K562 (cell line): ENCODE measurements at regions not wholly inside any gene's neighbourhood (a gene's known extent, or its start where the extent isn't known, plus 50 kb on each side); places are given as distances from the start of the nearest gene placed in this dataset.
"Not testable (repeated sequence)": the region's sequence is repeated elsewhere in the genome, so short reads cannot be mapped to it uniquely, and the experiment has no call there.

Source experiments
- ATAC-seq: fragments of 200-7000 bp; cut with Tn5 transposase; 3 replicates; pipeline ENCODE4 v1.9.1; 2020; ENCODE audit warnings: moderate library complexity
- BruUV-seq: library from RNA; stranded (reverse); fragments of 400-500 nt; replicated peaks from 2 replicates; lab custom pipeline; 2021; lab: Mats Ljungman, UMichigan
- CTCF ChIA-PET: fragments of 300-600 bp; formaldehyde crosslinking; extraction: SDS; loops from one replicate; lab custom pipeline; 2021; ENCODE audit warnings: low intra/inter-chr PET ratio; lab: Yijun Ruan, JAX
- POLR2A ChIA-PET: fragments of 300-600, 350-650 bp; sonication (Branson Sonifier 250); formaldehyde crosslinking; extraction: SDS; loops from one replicate; lab custom pipeline; 2021; ENCODE audit warnings: antibody characterized with exemption, inconsistent platforms; lab: Yijun Ruan, JAX
- DNase-seq, 4 experiments: peaks; one replicate each; pipeline versions ENCODE4 v3.0.0 to v3.0.0-alpha.2; 2011 to 2018; ENCODE audit warnings: low spot score in 3 of 4, mixed read lengths in 3 of 4; ENCODE audit errors: extremely low read depth in 1 of 4
- FAIRE-seq: peaks from 2 replicates; lab custom pipeline; 2011; peaks lifted over from hg19 to GRCh38; lab: Jason Lieb, UNC
- H2AFZ ChIP-seq: 2 replicates; pipeline ENCODE4 v1.6.0; 2011; ENCODE audit warnings: low read depth, low read length, control low read depth, inconsistent platforms
- H3K27ac ChIP-seq: fragments of 200-600 bp; 3 replicates; pipeline ENCODE4 v1.8.0; 2011; ENCODE audit warnings: low read depth, mild to moderate bottlenecking, control low read depth, inconsistent platforms, low read length, moderate library complexity, mixed read lengths; ENCODE audit errors: extremely low read depth
- H3K27me3 ChIP-seq, 2 experiments: fragments of 300-600 bp in 1 of 2; 2 replicates in 1 of 2; 3 replicates in 1 of 2; pipeline versions ENCODE4 v1.6.0 to v1.8.0; 2011; ENCODE audit warnings: inconsistent platforms in 2 of 2, low read length in 2 of 2, mild to moderate bottlenecking in 1 of 2, mixed read lengths in 1 of 2, moderate library complexity in 1 of 2; ENCODE audit not compliant: control insufficient read depth in 2 of 2, insufficient read depth in 2 of 2
- H3K36me3 ChIP-seq: fragments of 300-600 bp; 3 replicates; pipeline ENCODE4 v1.8.0; 2011; ENCODE audit warnings: mild to moderate bottlenecking, low read length, inconsistent platforms; ENCODE audit not compliant: control insufficient read depth, insufficient read depth
- H3K4me1 ChIP-seq, 2 experiments: fragments of 200-600 bp in 1 of 2; replicated peaks in 1 of 2; 2 replicates in 1 of 2; 3 replicates in 1 of 2; pipeline versions ENCODE4 v1.5.1 to v1.8.0; 2011; ENCODE audit warnings: inconsistent platforms in 2 of 2, low read length in 2 of 2, mild to moderate bottlenecking in 1 of 2, mixed read lengths in 1 of 2, moderate library complexity in 1 of 2; ENCODE audit not compliant: control insufficient read depth in 2 of 2, insufficient read depth in 2 of 2
- H3K4me2 ChIP-seq: 2 replicates; pipeline ENCODE4 v1.6.1; 2011; ENCODE audit warnings: low read length, control low read depth, inconsistent platforms, mixed read lengths; ENCODE audit not compliant: insufficient read depth
- H3K4me3 ChIP-seq: fragments of 200-600 bp; sonication (generic), shearing (Covaris generic); 2 replicates; pipeline ENCODE4 v1.5.1; 2016; ENCODE audit warnings: control low read depth, inconsistent platforms
- H3K79me2 ChIP-seq: fragments of 200-600 bp; 3 replicates; pipeline ENCODE4 v1.8.0; 2011; ENCODE audit warnings: low read length, inconsistent platforms; ENCODE audit not compliant: control insufficient read depth, insufficient read depth
- H3K9ac ChIP-seq, 2 experiments: 2 replicates each; pipeline versions ENCODE4 v1.6.0 to v1.6.1; 2011; ENCODE audit warnings: low read depth in 2 of 2, low read length in 2 of 2, control low read depth in 1 of 2, inconsistent platforms in 1 of 2, mild to moderate bottlenecking in 1 of 2, mixed read lengths in 1 of 2; ENCODE audit not compliant: insufficient read depth in 1 of 2
- H3K9me1 ChIP-seq: one replicate; pipeline ENCODE4 v1.6.0; 2011; ENCODE audit warnings: inconsistent platforms, mild to moderate bottlenecking, low read length, moderate library complexity; ENCODE audit not compliant: control insufficient read depth, insufficient read depth
- H3K9me3 ChIP-seq: replicated peaks from 2 replicates; pipeline ENCODE4 v1.5.1; 2011; ENCODE audit warnings: low read depth, low read length, inconsistent platforms; ENCODE audit not compliant: control insufficient read depth, insufficient read depth
- H4K20me1 ChIP-seq: replicated peaks from 2 replicates; pipeline ENCODE4 v1.6.1; 2011; ENCODE audit warnings: low read length, inconsistent platforms, mixed read lengths; ENCODE audit not compliant: control insufficient read depth, insufficient read depth
- MAFF ChIP-seq: IDR thresholded peaks from 2 replicates; pipeline ENCODE4 v1.6.1; 2012; ENCODE audit warnings: low read length, improper control_type of control experiment
- PURB ChIP-seq: sonication (generic); formaldehyde crosslinking; IDR thresholded peaks from 2 replicates; pipeline ENCODE4 v1.9.0; 2021; ENCODE audit warnings: low read depth, mild to moderate bottlenecking, missing genetic modification reagents
- TCF7 ChIP-seq: sonication (generic); IDR thresholded peaks from 2 replicates; pipeline ENCODE4 v1.6.1; 2016; ENCODE audit warnings: antibody characterized with exemption, borderline replicate concordance
- WGBS: fragments of 100-300 bp; shearing (Covaris generic); methylation state at CpG from one replicate; pipeline ENCODE4 v1.1.6; 2016; ENCODE audit warnings: low coverage, mixed read lengths; ENCODE audit not compliant: insufficient coverage; ENCODE audit errors: missing lambda C conversion rate; 5-methylcytosine and 5-hydroxymethylcytosine counted together
- in situ Hi-C: fragments of 300-500 bp; cut with MboI; formaldehyde crosslinking; loops from 4 replicates; pipeline ENCODE4 v1.15.0; 2018; ENCODE audit warnings: inconsistent platforms, mixed read lengths
- intact Hi-C: fragments of 100-400 bp; cut with micrococcal nuclease; formaldehyde crosslinking; loops from 2 replicates; pipeline ENCODE4 v1.14.2; 2022
- TF ChIP-seq, protein P1 (sequence below): fragments of 450-650 bp; IDR thresholded peaks from 2 replicates; pipeline ENCODE4 v1.7.1; 2018; ENCODE audit warnings: mild to moderate bottlenecking, low read depth; ENCODE audit not compliant: partially characterized antibody

DNA sequence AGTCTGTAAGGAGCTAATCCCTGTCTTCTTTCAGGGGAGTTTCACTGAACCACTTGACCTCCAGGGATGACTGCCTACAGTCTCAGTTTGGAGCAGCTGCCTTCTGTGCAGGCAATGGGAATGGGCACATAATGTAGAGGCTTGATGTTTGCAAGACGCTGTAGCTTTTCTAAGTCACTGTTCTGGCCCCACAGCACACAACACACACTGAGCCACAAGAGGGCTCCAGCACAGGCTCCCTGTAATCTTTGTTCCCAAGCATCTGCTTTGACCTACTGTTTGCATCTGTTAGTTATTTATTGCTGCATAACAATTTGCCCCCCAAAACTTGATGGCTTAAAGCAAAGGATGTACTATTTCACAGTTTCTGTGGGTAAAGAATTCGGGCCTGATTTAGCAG, 419.0 kb upstream of the ASIC2 start (continued):
- TF ChIP-seq, protein P1, sequence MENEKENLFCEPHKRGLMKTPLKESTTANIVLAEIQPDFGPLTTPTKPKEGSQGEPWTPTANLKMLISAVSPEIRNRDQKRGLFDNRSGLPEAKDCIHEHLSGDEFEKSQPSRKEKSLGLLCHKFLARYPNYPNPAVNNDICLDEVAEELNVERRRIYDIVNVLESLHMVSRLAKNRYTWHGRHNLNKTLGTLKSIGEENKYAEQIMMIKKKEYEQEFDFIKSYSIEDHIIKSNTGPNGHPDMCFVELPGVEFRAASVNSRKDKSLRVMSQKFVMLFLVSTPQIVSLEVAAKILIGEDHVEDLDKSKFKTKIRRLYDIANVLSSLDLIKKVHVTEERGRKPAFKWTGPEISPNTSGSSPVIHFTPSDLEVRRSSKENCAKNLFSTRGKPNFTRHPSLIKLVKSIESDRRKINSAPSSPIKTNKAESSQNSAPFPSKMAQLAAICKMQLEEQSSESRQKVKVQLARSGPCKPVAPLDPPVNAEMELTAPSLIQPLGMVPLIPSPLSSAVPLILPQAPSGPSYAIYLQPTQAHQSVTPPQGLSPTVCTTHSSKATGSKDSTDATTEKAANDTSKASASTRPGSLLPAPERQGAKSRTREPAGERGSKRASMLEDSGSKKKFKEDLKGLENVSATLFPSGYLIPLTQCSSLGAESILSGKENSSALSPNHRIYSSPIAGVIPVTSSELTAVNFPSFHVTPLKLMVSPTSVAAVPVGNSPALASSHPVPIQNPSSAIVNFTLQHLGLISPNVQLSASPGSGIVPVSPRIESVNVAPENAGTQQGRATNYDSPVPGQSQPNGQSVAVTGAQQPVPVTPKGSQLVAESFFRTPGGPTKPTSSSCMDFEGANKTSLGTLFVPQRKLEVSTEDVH, result no peak
- no peak for TF ChIP-seq TCF7

DNA sequence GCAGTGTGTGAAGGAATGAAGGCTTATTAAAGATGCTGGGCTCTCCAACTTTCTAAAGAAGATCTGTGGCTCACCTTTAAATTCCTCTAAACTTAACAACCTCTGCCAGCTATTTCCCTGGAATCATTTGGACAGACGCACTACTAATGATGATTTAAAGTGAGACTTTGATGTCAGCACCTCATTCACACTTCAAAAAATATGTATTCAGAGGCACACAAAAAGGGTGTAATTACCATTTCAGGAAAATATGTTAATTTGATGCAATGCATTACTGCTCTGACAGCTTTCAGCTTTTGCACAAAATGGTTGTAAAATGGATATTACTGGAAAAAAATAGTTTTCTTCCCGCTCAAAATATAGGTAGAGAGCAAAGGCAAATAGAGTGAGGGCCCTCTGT, 423.9 kb upstream of the ASIC2 start:
- POLR2A ChIA-PET, result interaction anchor here (1.2 kb wide), 1 partner anchor 10 kb away, joined by 4 read pairs; no protein-coding TSS in a partner anchor
- no peak for FAIRE-seq
- in situ Hi-C loops, result no loop called here

DNA sequence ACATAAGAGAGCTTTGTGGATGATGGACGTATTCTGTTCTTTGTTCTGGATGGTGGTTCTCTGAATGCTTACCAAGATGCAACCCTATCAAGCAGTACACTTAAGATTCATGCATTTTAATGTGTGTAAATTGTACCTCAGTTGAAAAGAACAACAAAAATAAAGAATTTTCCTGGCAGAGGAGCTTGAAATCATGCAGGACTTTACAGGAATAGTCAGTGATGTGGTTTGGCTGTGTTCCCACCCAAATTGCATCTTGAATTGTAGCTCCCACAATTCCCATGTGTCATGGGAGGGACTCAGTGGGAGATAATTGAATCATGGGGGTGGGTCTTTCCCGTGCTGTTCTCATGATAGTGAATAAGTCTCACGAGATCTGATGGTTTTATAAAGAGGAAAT, 430.6 kb upstream of the ASIC2 start:
- H3K36me3 ChIP-seq, H3K79me2 ChIP-seq, intact Hi-C loops, BruUV-seq, in situ Hi-C loops, DNase-seq, H4K20me1 ChIP-seq, H3K4me1 ChIP-seq, H3K27ac ChIP-seq, H3K9me3 ChIP-seq, H2AFZ ChIP-seq, H3K9ac ChIP-seq, ATAC-seq, H3K27me3 ChIP-seq, FAIRE-seq, H3K4me3 ChIP-seq, H3K4me2 ChIP-seq, H3K9me1 ChIP-seq, CTCF ChIA-PET: not testable (repeated sequence)
- POLR2A ChIA-PET, result interaction anchor here (0.8 to 1.2 kb wide), 2 partner anchors 17 to 24 kb away, joined by 3 to 4 read pairs; no protein-coding TSS in a partner anchor
- WGBS, result 0% methylated on average over 2 of the region's 3 CpGs

More for the DNA sequence above, 423.9 kb upstream of the ASIC2 start:
- CTCF ChIA-PET, result no interaction called here
- Histone ChIP-seq H3K4me2 (no peak overlapping the region), H3K9ac (no peak overlapping the region), H4K20me1 (no peaks in the 10 kb centered on the region), H3K27ac (no peak overlapping the region), H3K79me2 (no peaks in the 10 kb centered on the region), H2AFZ (no peak overlapping the region), H3K27me3 (peaks cover 0 to 2% of the 10 kb centered on the region in 2 experiments; a peak in 1 of 5 replicates), H3K36me3 (no peaks in the 10 kb centered on the region), H3K4me3 (no peak overlapping the region), H3K9me3 (no peaks in the 10 kb centered on the region), H3K9me1 (no peaks in the 10 kb centered on the region), H3K4me1 (no peaks in the 10 kb centered on the region)
- ATAC-seq (no peak), DNase-seq (no peak)
- BruUV-seq, result no TSS peak
- no peak for TF ChIP-seq PURB
- no peak for TF ChIP-seq MAFF
- WGBS, result 0% methylated on average over 2 of the region's 2 CpGs
- intact Hi-C loops, result no loop called here
